Suprapubic skin (tissue), 4 donors: ENCODE measurements at regions not wholly inside any gene's neighbourhood (a gene's known extent, or its start where the extent isn't known, plus 50 kb on each side); places are given as distances from the start of the nearest gene placed in this dataset.

Source experiments
- DNase-seq, 2 donors: peaks; one replicate each; pipeline ENCODE4 v3.0.0-alpha.2; 2019; ENCODE audit warnings: low spot score in 2 of 2
- H3K27ac ChIP-seq: fragments of 200-600 bp; sonication (generic); one replicate; pipeline ENCODE4 v1.5.1; 2019
- H3K27me3 ChIP-seq: fragments of 200-600 bp; sonication (generic); one replicate; pipeline ENCODE4 v1.5.1; 2019
- H3K36me3 ChIP-seq: fragments of 200-600 bp; sonication (generic); one replicate; pipeline ENCODE4 v1.5.1; 2019
- H3K4me1 ChIP-seq: fragments of 200-600 bp; sonication (generic); one replicate; pipeline ENCODE4 v1.5.1; 2019
- H3K4me3 ChIP-seq: fragments of 200-600 bp; sonication (generic); one replicate; pipeline ENCODE4 v1.5.1; 2019; ENCODE audit warnings: mild to moderate bottlenecking
- H3K9me3 ChIP-seq: fragments of 200-600 bp; sonication (generic); one replicate; pipeline ENCODE4 v1.5.1; 2019
- CTCF ChIP-seq, 2 donors: fragments of 200-600 bp in 1 of 2; fragments of 450-650 bp in 1 of 2; sonication (generic) in 1 of 2; IDR thresholded peaks; one replicate each; pipeline ENCODE4 v1.5.1; 2016 to 2019; ENCODE audit warnings: antibody characterized with exemption in 2 of 2, mild to moderate bottlenecking in 1 of 2, moderate library complexity in 1 of 2
- EP300 ChIP-seq: sonication (generic); formaldehyde crosslinking; IDR thresholded peaks from one replicate; pipeline ENCODE4 v1.6.1; 2017; ENCODE audit warnings: antibody characterized with exemption
- POLR2A ChIP-seq, 2 donors: fragments of 450-650 bp; IDR thresholded peaks; one replicate each; pipeline ENCODE4 v1.6.1; 2017; ENCODE audit warnings: antibody characterized with exemption in 2 of 2, mild to moderate bottlenecking in 2 of 2, moderate library complexity in 2 of 2
- POLR2AphosphoS5 ChIP-seq, 3 donors: sonication (generic); formaldehyde crosslinking; IDR thresholded peaks; one replicate each; pipeline ENCODE4 v1.6.1; 2017; ENCODE audit warnings: antibody characterized with exemption in 3 of 3
- WGBS: methylation state at CpG from one replicate; pipeline ENCODE4 v1.1.5; 2018; 5-methylcytosine and 5-hydroxymethylcytosine counted together

GRCh38 chr3:16024548-16024947 is 149.9 kb upstream of the GALNT15 start:
- WGBS, result 56% methylated on average over 1 of the region's 1 CpG
- no peak overlapping the region for H3K4me3 ChIP-seq
- no peaks in the 10 kb centered on the region for H3K36me3 ChIP-seq

GRCh38 chr3:16026753-16027152 is 147.7 kb upstream of the GALNT15 start:
- Histone ChIP-seq H3K27me3 (no peaks in the 10 kb centered on the region), H3K36me3 (no peaks in the 10 kb centered on the region), H3K4me1 (no peaks in the 10 kb centered on the region), H3K9me3 (no peaks in the 10 kb centered on the region), H3K27ac (no peak overlapping the region), H3K4me3 (no peak overlapping the region)
- 44% methylated on average over 3 of the region's 3 CpGs for WGBS
- TF ChIP-seq POLR2A (IDR thresholded peaks at IDR 0.05) (no peak), EP300 (no peak), POLR2AphosphoS5 (IDR thresholded peaks at IDR 0.05) (no peak)
- no peak for DNase-seq

More at GRCh38 chr3:16024548-16024947, 149.9 kb upstream of the GALNT15 start:
- Histone ChIP-seq H3K4me1 (no peaks in the 10 kb centered on the region), H3K27ac (no peak overlapping the region), H3K9me3 (no peaks in the 10 kb centered on the region), H3K27me3 (no peaks in the 10 kb centered on the region)
- no peak for TF ChIP-seq CTCF (IDR thresholded peaks at IDR 0.05)
- DNase-seq, result no peak

- Histone ChIP-seq H3K4me1 (no peaks in the 10 kb centered on the region), H3K27ac (no peak overlapping the region), H3K4me3 (no peak overlapping the region), H3K27me3 (no peaks in the 10 kb centered on the region), H3K9me3 (no peaks in the 10 kb centered on the region), H3K36me3 (no peaks in the 10 kb centered on the region)
- TF ChIP-seq POLR2AphosphoS5 (IDR thresholded peaks at IDR 0.05), result no peak
- TF ChIP-seq EP300, result no peak
- no peak for TF ChIP-seq CTCF (IDR thresholded peaks at IDR 0.05)
- TF ChIP-seq POLR2A (IDR thresholded peaks at IDR 0.05), result no peak
- 81% methylated on average over 2 of the region's 2 CpGs for WGBS
- DNase-seq, result no peak
These were observed 145.9 kb upstream of the GALNT15 start for GRCh38 chr3:16028604-16029003.

GRCh38 chr3:16030342-16030741 is 144.1 kb upstream of the GALNT15 start:
- 87% methylated on average over 4 of the region's 4 CpGs for WGBS
- H3K9me3 ChIP-seq, result no peaks in the 10 kb centered on the region

GRCh38 chr3:16031434-16031833 is 143.0 kb upstream of the GALNT15 start:
- WGBS, result 95% methylated on average over 2 of the region's 2 CpGs
- no peaks in the 10 kb centered on the region for H3K36me3 ChIP-seq
- no peaks in the 10 kb centered on the region for H3K27me3 ChIP-seq
- H3K4me1 ChIP-seq, result no peaks in the 10 kb centered on the region
- no peak overlapping the region for H3K4me3 ChIP-seq
- H3K9me3 ChIP-seq, result no peaks in the 10 kb centered on the region
- H3K27ac ChIP-seq, result no peak overlapping the region
- DNase-seq, result no peak
- no peak for TF ChIP-seq CTCF (IDR thresholded peaks at IDR 0.05)
- no peak for TF ChIP-seq EP300
- no peak for TF ChIP-seq POLR2AphosphoS5 (IDR thresholded peaks at IDR 0.05)
- no peak for TF ChIP-seq POLR2A (IDR thresholded peaks at IDR 0.05)

More at GRCh38 chr3:16030342-16030741, 144.1 kb upstream of the GALNT15 start:
- H3K4me3 ChIP-seq, result no peak overlapping the region
- H3K27me3 ChIP-seq, result no peaks in the 10 kb centered on the region
- no peaks in the 10 kb centered on the region for H3K4me1 ChIP-seq
- no peaks in the 10 kb centered on the region for H3K36me3 ChIP-seq
- no peak overlapping the region for H3K27ac ChIP-seq
- DNase-seq, result no peak
- TF ChIP-seq POLR2A (IDR thresholded peaks at IDR 0.05) (no peak), EP300 (no peak), CTCF (IDR thresholded peaks at IDR 0.05) (no peak), POLR2AphosphoS5 (IDR thresholded peaks at IDR 0.05) (no peak)
